ENCODE measurements at regions not wholly inside any gene's neighbourhood (a gene's known extent, or its start where the extent isn't known, plus 50 kb on each side); places are given as distances from the start of the nearest gene placed in this dataset.

- no peak overlapping the region for H3K4me3 ChIP-seq
- no peak for TF ChIP-seq CTCF (IDR thresholded peaks at IDR 0.05)
- no peak for DNase-seq (ENCODE audit: low spot score)
- H3K27ac ChIP-seq, result no peak overlapping the region
Measured at GRCh38 chr7:106335814-106336213, 51.0 kb upstream of the NAMPT start.
